HT-29 (cell line): ENCODE measurements at regions not wholly inside any gene's neighbourhood (a gene's known extent, or its start where the extent isn't known, plus 50 kb on each side); places are given as distances from the start of the nearest gene placed in this dataset. TPM values are rescaled to one million over a fixed set of nuclear protein-coding genes. Genes with fewer than 3 reads are reported as not detected.

ENCODE experiments used
- DNase-seq: peaks from one replicate; pipeline ENCODE4 v3.0.0-alpha.2; 2015; ENCODE audit warnings: low spot score
- small RNA-seq: library from RNA; depleted of rRNA; stranded (forward); fragments of <200 nt; gene quantifications from one replicate; pipeline ENCODE3, GENCODE V24; 2014

GRCh38 chr5:69019668-69020375 is 74.0 kb upstream of the SLC30A5 start:
- DNase-seq: no peak

DNA sequence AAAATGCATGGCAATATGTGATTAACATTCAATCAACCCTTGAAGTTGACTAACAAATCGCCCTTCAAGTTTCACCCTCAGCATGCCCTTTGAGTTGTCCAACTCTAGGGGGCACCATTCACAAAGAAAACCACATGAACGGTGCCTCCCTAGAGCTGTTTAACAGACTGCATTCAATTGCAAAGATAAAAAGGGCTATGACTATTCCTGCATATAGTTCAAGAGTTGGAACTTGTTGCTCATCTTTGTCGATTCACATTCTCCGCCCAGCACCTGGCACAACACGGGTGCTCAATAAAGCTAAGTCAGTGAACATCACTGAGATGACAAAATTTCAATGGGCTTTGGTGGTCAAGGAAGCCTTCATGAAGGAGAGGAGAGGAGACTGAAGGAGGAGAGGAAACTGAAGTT is 69.6 kb upstream of the SLC30A5 start:
- DNase-seq: peak; percentile 33

GRCh38 chr5:69029292-69029691 is 64.5 kb upstream of the SLC30A5 start:
- DNase-seq: no peak

DNA sequence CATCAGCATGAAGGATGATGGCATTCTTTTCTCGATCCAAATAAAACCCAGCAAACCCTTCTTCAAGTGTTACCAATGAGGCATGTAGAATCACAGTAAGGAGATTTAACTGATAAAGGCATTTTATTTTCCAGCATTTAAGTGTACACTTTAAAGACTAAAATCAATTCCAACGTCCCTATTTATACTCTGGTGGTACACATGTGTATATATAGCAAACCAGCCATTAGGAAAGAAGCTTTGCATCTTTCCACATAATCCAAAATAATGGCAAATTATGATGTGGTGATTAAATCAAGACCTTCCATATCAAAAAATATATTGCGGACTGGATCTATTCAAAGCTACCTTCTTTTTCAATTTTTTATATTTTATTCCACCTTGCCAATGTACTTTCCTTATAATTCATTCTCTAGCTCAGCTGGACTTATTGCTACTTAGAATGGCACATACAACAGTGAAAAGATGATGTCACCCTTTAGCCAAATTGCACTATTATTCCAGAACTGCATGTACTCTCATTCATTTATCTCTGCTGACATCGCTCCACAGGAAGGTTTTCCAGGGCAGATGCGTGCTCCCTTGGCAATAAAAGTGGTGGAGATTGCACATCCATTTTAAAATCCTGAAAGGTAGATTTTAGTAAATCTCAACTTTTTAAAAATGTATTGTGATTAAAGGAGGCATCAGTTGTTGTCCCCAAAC is 63.3 kb upstream of the SLC30A5 start:
- no peak for DNase-seq

DNA sequence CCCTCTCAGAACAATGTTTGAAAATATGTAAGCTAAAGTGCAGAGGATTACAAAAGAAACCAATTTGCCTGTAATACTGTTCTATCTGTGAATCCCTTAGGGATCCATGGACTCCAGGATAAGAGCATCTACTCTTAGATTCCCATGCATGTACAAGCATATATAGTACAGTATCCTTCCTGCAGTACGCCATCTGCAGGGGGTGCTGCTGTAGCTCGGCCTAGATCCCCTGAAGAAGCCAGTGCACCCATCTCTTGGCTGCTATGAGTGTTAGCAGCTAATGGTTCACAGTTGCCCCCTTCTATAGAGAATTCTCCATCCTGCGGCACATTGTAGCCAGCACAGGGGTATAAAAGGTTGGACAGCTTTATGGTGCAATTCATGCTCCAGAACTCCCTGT is 61.8 kb upstream of the SLC30A5 start:
- DNase-seq: no peak

- no peak for DNase-seq
These were observed 60.1 kb upstream of the SLC30A5 start for GRCh38 chr5:69033690-69034089.

DNA sequence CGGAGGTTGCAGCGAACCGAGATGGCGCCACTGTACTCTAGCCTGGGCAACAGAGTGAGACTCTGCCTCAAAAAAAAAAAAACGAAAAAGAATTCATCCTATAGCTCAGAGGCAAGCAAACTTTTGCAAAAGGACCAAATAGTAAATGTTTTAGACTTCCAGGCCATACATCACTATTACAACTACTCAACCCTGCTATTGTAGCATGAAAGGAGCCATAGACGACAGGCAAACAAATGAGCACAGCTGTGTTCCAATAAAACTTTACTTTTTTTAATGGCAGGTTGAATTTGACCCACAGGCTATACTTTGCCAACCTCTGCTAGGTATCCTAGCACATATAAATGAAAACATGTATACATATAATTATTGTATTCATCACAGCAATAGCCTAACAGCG is 58.9 kb upstream of the SLC30A5 start:
- no peak for DNase-seq

- no peak for DNase-seq
These were observed 58.1 kb upstream of the SLC30A5 start for GRCh38 chr5:69035665-69036064.

DNA sequence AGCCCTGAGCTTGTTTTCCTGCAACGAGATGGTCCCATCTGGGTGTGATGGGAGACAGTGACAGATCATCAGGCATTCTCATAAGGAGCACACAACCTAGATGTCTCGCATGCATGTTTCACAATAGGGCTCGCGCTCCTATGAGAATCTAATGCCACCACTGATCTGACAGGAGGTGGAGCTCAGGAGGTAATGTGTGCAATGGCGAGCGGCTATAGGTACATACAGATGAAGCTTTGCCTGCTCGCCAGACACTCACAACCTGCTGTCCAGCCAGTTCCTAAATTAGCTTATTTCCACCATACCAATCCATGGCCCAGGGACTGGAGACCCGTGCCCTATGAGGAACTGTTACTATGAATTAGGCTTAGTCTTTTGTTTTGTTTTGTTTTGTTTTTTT is 55.3 kb upstream of the SLC30A5 start:
- no peak for DNase-seq

DNA sequence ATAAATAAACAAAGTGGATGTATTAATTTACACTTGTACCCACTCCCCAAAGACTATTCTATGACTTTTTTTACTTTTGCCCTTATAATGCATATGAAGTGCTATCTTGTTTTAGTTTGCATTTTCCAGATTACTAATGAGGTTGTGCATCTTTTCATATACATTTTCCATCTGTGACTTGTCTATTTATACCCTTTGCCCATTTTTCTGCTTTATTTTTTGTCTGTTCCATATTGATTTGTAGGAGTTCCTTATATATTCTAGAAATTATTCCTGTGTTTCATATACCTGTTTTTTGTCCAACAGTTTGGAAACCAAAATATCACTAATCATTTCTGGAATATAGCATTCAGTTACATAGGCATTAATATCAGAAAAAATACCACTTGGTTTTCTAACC is 54.0 kb upstream of the SLC30A5 start:
- no peak for DNase-seq

DNA sequence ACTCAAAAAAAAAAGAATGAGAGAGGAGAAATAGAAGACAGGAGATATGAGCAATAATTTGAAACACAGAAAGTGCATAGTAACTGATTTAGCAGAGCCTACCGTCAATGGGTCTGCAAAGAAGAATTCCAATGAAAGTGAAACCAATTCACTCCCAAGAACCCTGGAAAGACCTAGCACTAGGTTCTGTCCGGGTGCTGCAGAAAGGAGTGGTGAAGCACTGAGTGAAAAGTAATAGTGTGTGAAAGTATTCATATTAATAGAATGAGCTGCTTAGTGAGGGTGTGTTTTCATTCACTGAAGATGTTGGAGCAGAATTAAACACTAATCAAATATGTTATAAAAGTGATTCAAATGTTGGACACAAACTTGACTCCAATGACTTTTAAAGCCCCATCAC is 51.3 kb upstream of the SLC30A5 start:
- DNase-seq: no peak

GRCh38 chr5:69042915-69043654 is 50.7 kb upstream of the SLC30A5 start:
- peak; percentile 96 for DNase-seq

- no peak for DNase-seq
These were observed 50.2 kb upstream of the SLC30A5 start for GRCh38 chr5:69043655-69043996.

Small RNA genes lying in the stretch of these regions (small RNA-seq; reads per million reads assigned to genes)
- not detected for gene RF00096
- gene RN7SKP251: not detected
- not detected for gene VWA8P1
